B cell (primary cell): ENCODE measurements at regions not wholly inside any gene's neighbourhood (a gene's known extent, or its start where the extent isn't known, plus 50 kb on each side); places are given as distances from the start of the nearest gene placed in this dataset.

ENCODE experiments used
- ATAC-seq: fragments of 200-7000 bp; cut with Tn5 transposase; one replicate; pipeline ENCODE4 v1.10.0; 2021; ENCODE audit warnings: low read depth, mild to moderate bottlenecking, moderate number of reproducible peaks, moderate library complexity
- CTCF ChIA-PET: fragments of 350-600 bp; sonication (Branson Sonifier 250); formaldehyde crosslinking; loops from one replicate; lab custom pipeline; 2021; ENCODE audit warnings: antibody characterized with exemption, inconsistent platforms; lab: Charles Lee
- POLR2A ChIA-PET: fragments of 350-600 bp; sonication (Branson Sonifier 250); formaldehyde crosslinking; loops from one replicate; lab custom pipeline; 2021; ENCODE audit warnings: antibody characterized with exemption; lab: Charles Lee
- DNase-seq: peaks from one replicate; pipeline ENCODE4 v3.0.0; 2013
- H2AFZ ChIP-seq: 2 replicates; pipeline ENCODE4 v1.6.1; 2012; ENCODE audit warnings: mild to moderate bottlenecking, low read depth, low read length; ENCODE audit not compliant: insufficient read depth, poor library complexity, severe bottlenecking
- H3K27ac ChIP-seq, 2 donors: 1 replicate in 1 of 2; 2 replicates in 1 of 2; pipeline ENCODE4 v1.5.1; 2012 to 2013; ENCODE audit warnings: low read length in 2 of 2, mild to moderate bottlenecking in 2 of 2, moderate library complexity in 1 of 2
- H3K27me3 ChIP-seq, 4 experiments: fragments of 200-600 bp in 1 of 4; sonication (generic) in 1 of 4; replicated peaks in 1 of 4; 1 replicate in 2 of 4; 2 replicates in 2 of 4; pipeline versions ENCODE4 v1.6.1 to v1.7.0; 2013 to 2016; ENCODE audit warnings: low read length in 3 of 4, mild to moderate bottlenecking in 2 of 4, mixed read lengths in 1 of 4, moderate library complexity in 1 of 4; ENCODE audit not compliant: insufficient read depth in 4 of 4, control insufficient read depth in 3 of 4; ENCODE audit errors: control extremely low read depth in 1 of 4
- H3K36me3 ChIP-seq, 2 experiments: replicated peaks in 1 of 2; 1 replicate in 1 of 2; 2 replicates in 1 of 2; pipeline versions ENCODE4 v1.6.1 to v1.7.1; 2013; ENCODE audit warnings: low read length in 1 of 2; ENCODE audit not compliant: insufficient read depth in 2 of 2, control insufficient read depth in 1 of 2; ENCODE audit errors: control extremely low read depth in 1 of 2, extremely low read depth in 1 of 2
- H3K4me1 ChIP-seq, 2 donors: fragments of 200-600 bp in 1 of 2; sonication (generic) in 1 of 2; 1 replicate in 1 of 2; 2 replicates in 1 of 2; pipeline versions ENCODE4 v1.5.1 to v1.6.1; 2013 to 2017; ENCODE audit warnings: low read length in 2 of 2; ENCODE audit not compliant: control insufficient read depth in 2 of 2, insufficient read depth in 2 of 2
- H3K4me2 ChIP-seq: replicated peaks from 2 replicates; pipeline ENCODE3; 2012; ENCODE audit warnings: mild to moderate bottlenecking, low read depth, low read length; ENCODE audit not compliant: poor library complexity, severe bottlenecking
- H3K4me3 ChIP-seq, 5 experiments: fragments of 200-600 bp in 1 of 5; sonication (generic) in 1 of 5; 1 replicate in 3 of 5; 2 replicates in 2 of 5; pipeline versions ENCODE4 v1.5.1 to v1.7.0; 2011 to 2016; ENCODE audit warnings: low read length in 4 of 5, mild to moderate bottlenecking in 4 of 5, low read depth in 2 of 5, control low read depth in 1 of 5, moderate library complexity in 1 of 5; ENCODE audit not compliant: insufficient read depth in 1 of 5; ENCODE audit errors: control extremely low read depth in 1 of 5, extremely low read depth in 1 of 5
- H3K79me2 ChIP-seq: fragments of 200-600 bp; sonication (generic); one replicate; pipeline ENCODE4 v1.6.0; 2016; ENCODE audit warnings: low read length; ENCODE audit not compliant: control insufficient read depth, insufficient read depth
- H3K9ac ChIP-seq: fragments of 200-600 bp; sonication (generic); 2 replicates; pipeline ENCODE4 v1.6.1; 2017; ENCODE audit warnings: mild to moderate bottlenecking, low read length, moderate library complexity
- H3K9me3 ChIP-seq, 3 donors: one replicate each; pipeline versions ENCODE4 v1.6.1 to v1.7.1; 2013; ENCODE audit warnings: low read length in 2 of 3; ENCODE audit not compliant: control insufficient read depth in 2 of 3, insufficient read depth in 1 of 3; ENCODE audit errors: control extremely low read depth in 1 of 3
- H4K20me1 ChIP-seq: 2 replicates; pipeline ENCODE4 v1.6.0; 2012; ENCODE audit warnings: mild to moderate bottlenecking, low read length; ENCODE audit not compliant: insufficient read depth, control insufficient read depth, poor library complexity, severe bottlenecking
- H3K27ac Mint-ChIP-seq: one replicate; pipeline ENCODE4 v1.8.0; 2021; ENCODE audit warnings: mixed read lengths
- H3K27me3 Mint-ChIP-seq: one replicate; pipeline ENCODE4 v1.8.0; 2021; ENCODE audit warnings: mixed read lengths
- H3K4me1 Mint-ChIP-seq: one replicate; pipeline ENCODE4 v1.8.0; 2021; ENCODE audit warnings: mixed read lengths
- H3K4me3 Mint-ChIP-seq: one replicate; pipeline ENCODE4 v1.8.0; 2021; ENCODE audit warnings: mixed read lengths
- H3K9me3 Mint-ChIP-seq: one replicate; pipeline ENCODE4 v1.8.0; 2022; ENCODE audit warnings: mixed read lengths; ENCODE audit not compliant: insufficient read depth
- EZH2 ChIP-seq: IDR thresholded peaks from 2 replicates; pipeline ENCODE4 v1.6.1; 2012; ENCODE audit warnings: borderline replicate concordance, low read depth, mild to moderate bottlenecking, moderate library complexity, low read length; ENCODE audit not compliant: insufficient read depth, poor library complexity, severe bottlenecking
- WGBS: methylation state at CpG from one replicate; pipeline ENCODE4 v1.1.5; 2013; ENCODE audit warnings: missing lambda C conversion rate; ENCODE audit not compliant: insufficient coverage; 5-methylcytosine and 5-hydroxymethylcytosine counted together
- intact Hi-C: fragments of 100-400 bp; cut with micrococcal nuclease; formaldehyde crosslinking; loops from one replicate; pipeline ENCODE4 v1.10.0; 2022
- TF ChIP-seq, protein P1 (sequence below): fragments of 200-600 bp; IDR thresholded peaks from one replicate; pipeline ENCODE4 v1.8.0; 2022; ENCODE audit warnings: antibody characterized with exemption, mild to moderate bottlenecking

DNA sequence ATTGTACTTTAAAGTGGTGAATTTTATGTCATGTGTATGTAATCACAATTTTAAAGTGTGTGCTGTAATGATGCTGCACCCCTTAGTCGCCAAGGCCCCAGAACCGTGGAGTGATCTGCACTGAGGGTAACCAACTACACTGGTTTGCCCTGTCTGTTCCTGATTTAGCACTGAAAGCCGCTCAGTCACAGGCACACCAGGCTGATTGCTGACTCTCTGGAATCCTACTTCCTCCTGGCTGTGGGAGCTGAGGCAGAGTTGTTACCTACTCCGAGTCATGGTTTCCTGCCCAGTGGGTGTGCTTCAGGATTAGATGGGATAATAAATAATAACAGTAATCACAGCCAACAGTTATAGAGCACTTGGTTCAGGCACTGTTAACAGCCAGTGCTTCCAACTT, 645.4 kb downstream of the BCOR start:
- Mint-ChIP-seq H3K4me3 (no peak overlapping the region), H3K4me1 (peaks cover 3% of the 10 kb centered on the region), H3K27ac (no peak overlapping the region), H3K27me3 (peaks cover under 1% of the 10 kb centered on the region), H3K9me3 (no peaks in the 10 kb centered on the region)
- Histone ChIP-seq H3K4me1 (no peaks in the 10 kb centered on the region), H3K27me3 (peaks cover 0 to 3% (median 0%) of the 10 kb centered on the region in 4 experiments), H2AFZ (no peak overlapping the region), H3K79me2 (no peaks in the 10 kb centered on the region), H3K27ac (no peak overlapping the region), H3K9me3 (no peaks in the 10 kb centered on the region), H4K20me1 (no peaks in the 10 kb centered on the region), H3K36me3 (no peaks in the 10 kb centered on the region), H3K9ac (no peak overlapping the region), H3K4me3 (no peak overlapping the region), H3K4me2 (no peak overlapping the region)
- ChIA-PET CTCF (no interaction called here), POLR2A (no interaction called here)
- DNase-seq (no peak), ATAC-seq (no peak)
- WGBS, result no CpG with 5 or more reads among the region's 4 CpGs
- intact Hi-C loops, result no loop called here
- TF ChIP-seq, protein P1, sequence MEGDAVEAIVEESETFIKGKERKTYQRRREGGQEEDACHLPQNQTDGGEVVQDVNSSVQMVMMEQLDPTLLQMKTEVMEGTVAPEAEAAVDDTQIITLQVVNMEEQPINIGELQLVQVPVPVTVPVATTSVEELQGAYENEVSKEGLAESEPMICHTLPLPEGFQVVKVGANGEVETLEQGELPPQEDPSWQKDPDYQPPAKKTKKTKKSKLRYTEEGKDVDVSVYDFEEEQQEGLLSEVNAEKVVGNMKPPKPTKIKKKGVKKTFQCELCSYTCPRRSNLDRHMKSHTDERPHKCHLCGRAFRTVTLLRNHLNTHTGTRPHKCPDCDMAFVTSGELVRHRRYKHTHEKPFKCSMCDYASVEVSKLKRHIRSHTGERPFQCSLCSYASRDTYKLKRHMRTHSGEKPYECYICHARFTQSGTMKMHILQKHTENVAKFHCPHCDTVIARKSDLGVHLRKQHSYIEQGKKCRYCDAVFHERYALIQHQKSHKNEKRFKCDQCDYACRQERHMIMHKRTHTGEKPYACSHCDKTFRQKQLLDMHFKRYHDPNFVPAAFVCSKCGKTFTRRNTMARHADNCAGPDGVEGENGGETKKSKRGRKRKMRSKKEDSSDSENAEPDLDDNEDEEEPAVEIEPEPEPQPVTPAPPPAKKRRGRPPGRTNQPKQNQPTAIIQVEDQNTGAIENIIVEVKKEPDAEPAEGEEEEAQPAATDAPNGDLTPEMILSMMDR, result no peak
- no peak for TF ChIP-seq EZH2

DNA sequence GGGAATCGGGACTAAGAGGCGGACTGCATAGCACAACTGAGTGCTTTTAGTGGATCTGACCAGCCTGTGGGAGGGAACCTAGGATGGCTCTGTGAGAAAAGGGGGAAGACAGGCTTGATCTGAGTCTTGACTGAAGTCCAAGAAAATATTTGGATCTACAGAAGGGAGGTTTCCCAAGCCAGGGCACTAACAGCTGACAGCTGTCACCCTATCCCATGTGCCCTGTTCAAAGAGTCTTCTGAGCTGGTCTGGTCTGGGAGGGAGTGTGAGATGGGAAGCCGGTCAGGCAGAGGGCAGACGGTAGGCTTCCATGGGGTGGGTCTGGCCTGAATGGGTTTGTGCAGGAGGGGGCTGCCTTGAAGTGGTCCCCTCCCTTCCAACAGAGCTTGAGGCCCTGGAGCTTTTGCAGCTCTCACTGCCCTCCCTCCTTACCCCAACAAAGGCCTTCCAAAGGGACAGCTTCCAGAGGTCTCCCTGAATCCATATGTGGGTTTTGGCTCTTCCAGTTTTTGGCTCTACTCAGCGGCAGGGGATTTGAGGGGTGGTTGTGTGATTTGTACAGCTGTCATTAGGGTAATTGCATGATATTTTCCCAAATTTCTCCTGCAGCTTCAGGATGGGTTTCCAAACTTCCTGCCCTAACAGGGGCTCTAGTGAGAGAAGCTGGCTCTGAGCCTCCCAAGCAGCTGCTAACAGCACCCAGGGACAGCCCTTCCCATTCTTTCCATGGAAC, 643.7 kb downstream of the BCOR start:
- no peak overlapping the region for H3K27ac ChIP-seq
- ChIA-PET POLR2A (no interaction called here), CTCF (no interaction called here)
- no peak overlapping the region for H3K9ac ChIP-seq
- TF ChIP-seq EZH2, result no peak
- TF ChIP-seq, protein P1, result no peak
- Mint-ChIP-seq H3K27ac (no peak overlapping the region), H3K27me3 (peaks cover 4% of the 10 kb centered on the region), H3K4me1 (peaks cover 3% of the 10 kb centered on the region), H3K9me3 (no peaks in the 10 kb centered on the region), H3K4me3 (no peak overlapping the region)
- no peak for ATAC-seq
- no CpG with 5 or more reads among the region's 5 CpGs for WGBS
- H3K36me3 ChIP-seq, result no peaks in the 10 kb centered on the region
- no peak overlapping the region for H2AFZ ChIP-seq
- no peak overlapping the region for H3K4me3 ChIP-seq
- peaks cover 0 to 3% (median 0%) of the 10 kb centered on the region in 4 experiments for H3K27me3 ChIP-seq
- no peaks in the 10 kb centered on the region for H3K79me2 ChIP-seq
- H4K20me1 ChIP-seq, result no peaks in the 10 kb centered on the region
- H3K4me1 ChIP-seq, result no peaks in the 10 kb centered on the region
- no peak overlapping the region for H3K4me2 ChIP-seq
- no peaks in the 10 kb centered on the region for H3K9me3 ChIP-seq
- intact Hi-C loops, result no loop called here
- DNase-seq, result no peak
